ENCODE measurements at regions not wholly inside any gene's neighbourhood (a gene's known extent, or its start where the extent isn't known, plus 50 kb on each side); places are given as distances from the start of the nearest gene placed in this dataset.
"Not testable (repeated sequence)": the region's sequence is repeated elsewhere in the genome, so short reads cannot be mapped to it uniquely, and the experiment has no call there.

DNA sequence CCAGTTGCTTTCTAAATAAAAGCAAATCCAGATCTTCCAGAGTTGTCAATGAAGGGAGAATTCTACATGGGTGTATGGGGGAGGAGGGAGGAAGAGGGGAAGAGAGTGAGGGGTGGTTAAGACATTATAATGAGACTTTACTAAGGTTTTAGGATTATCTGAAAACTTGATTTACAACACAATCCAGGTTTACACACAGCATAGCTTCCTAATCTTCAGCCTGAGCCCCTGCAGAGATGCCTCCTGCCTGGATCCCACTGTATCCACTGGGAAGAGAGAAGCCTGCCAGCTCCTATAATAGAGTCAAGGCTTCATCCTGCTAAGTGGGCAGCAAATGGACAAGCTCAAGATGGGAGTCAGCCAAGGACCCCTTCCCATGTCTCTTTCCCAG, 85.6 kb upstream of the KIT start:
- Histone ChIP-seq H3K4me1 (ENCODE audit: control insufficient read depth, insufficient read depth, low read length) (peaks cover 8% of the 10 kb centered on the region), H3K27me3 (ENCODE audit: control insufficient read depth, insufficient read depth, low read length) (no peaks in the 10 kb centered on the region), H3K9me3 (ENCODE audit: control insufficient read depth, low read length) (no peaks in the 10 kb centered on the region), H3K4me3 (ENCODE audit: low read length) (no peak overlapping the region), H3K36me3 (ENCODE audit: control insufficient read depth, insufficient read depth, low read length) (no peaks in the 10 kb centered on the region), H3K9ac (ENCODE audit: low read length) (no peak overlapping the region)

DNA sequence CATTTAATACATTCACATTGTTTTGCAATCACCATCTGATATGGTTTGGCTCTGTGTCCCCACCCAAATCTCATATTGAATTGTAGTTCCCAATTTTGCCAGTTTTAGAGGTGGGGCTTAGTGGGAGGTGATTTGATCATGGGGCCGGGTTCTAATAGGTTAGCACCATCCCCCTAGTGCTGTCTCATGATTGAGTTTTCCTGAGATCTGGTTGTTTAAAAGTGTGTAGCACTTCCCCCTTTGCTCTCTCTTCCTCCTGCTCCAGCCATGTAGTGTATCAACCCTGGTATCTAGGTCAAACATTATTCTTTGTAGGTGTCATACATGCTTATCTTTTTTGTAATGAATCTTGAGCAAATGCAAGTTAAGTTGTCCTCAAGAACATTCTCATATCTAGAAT, 83.3 kb upstream of the KIT start:
- Histone ChIP-seq H3K36me3 (ENCODE audit: control insufficient read depth, insufficient read depth, low read length) (no peaks in the 10 kb centered on the region), H3K9me3 (ENCODE audit: control insufficient read depth, low read length) (no peaks in the 10 kb centered on the region), H3K9ac (ENCODE audit: low read length) (no peak overlapping the region), H3K27me3 (ENCODE audit: control insufficient read depth, insufficient read depth, low read length) (no peaks in the 10 kb centered on the region), H3K4me1 (ENCODE audit: control insufficient read depth, insufficient read depth, low read length) (no peaks in the 10 kb centered on the region), H3K4me3 (ENCODE audit: low read length) (no peak overlapping the region)

DNA sequence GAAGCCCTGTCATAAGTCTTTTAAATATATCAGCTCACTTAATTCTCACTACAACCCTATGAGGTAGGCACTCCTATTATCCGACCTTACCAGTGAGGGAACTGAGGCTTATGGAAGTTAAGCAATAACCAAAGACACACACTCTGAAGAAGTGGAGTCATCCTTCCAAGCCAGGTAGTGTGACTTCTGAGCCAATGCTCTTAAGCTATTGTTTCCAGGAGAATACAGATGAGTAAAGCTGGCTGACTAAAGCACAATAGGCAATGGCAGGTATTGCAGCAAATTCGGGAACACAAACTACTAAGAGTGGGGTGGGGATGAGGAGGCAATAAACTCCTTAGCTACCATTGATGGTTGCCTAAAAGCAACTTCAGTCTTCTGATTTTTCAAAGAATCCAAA, 81.8 kb upstream of the KIT start:
- no peaks in the 10 kb centered on the region for H3K4me1 ChIP-seq (ENCODE audit: control insufficient read depth, insufficient read depth, low read length)
- no peak overlapping the region for H3K9ac ChIP-seq (ENCODE audit: low read length)
- H3K27me3 ChIP-seq (ENCODE audit: control insufficient read depth, insufficient read depth, low read length), result no peaks in the 10 kb centered on the region
- no peaks in the 10 kb centered on the region for H3K9me3 ChIP-seq (ENCODE audit: control insufficient read depth, low read length)
- no peak overlapping the region for H3K4me3 ChIP-seq (ENCODE audit: low read length)
- no peaks in the 10 kb centered on the region for H3K36me3 ChIP-seq (ENCODE audit: control insufficient read depth, insufficient read depth, low read length)

DNA sequence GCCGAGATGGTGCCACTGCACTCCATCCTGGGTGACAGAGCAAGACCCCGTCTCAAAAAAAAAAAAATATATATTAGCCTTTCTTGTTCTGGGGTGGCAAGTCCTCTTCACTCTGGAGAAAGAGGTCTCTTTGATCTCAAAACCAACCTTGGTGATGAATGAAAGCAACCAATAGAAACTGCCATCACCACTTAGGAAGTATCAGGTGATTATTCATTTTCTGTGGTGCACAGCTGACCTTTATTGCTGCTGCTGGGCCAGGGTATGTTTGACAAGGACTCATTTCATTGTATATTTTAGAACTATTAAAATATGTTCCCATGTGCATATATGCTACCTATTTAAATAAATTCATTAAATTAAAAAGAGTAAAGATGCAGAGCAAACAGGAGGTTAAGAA, 76.0 kb upstream of the KIT start:
- no peak overlapping the region for H3K9ac ChIP-seq (ENCODE audit: low read length)
- no peaks in the 10 kb centered on the region for H3K9me3 ChIP-seq (ENCODE audit: control insufficient read depth, low read length)
- no peaks in the 10 kb centered on the region for H3K27me3 ChIP-seq (ENCODE audit: control insufficient read depth, insufficient read depth, low read length)

DNA sequence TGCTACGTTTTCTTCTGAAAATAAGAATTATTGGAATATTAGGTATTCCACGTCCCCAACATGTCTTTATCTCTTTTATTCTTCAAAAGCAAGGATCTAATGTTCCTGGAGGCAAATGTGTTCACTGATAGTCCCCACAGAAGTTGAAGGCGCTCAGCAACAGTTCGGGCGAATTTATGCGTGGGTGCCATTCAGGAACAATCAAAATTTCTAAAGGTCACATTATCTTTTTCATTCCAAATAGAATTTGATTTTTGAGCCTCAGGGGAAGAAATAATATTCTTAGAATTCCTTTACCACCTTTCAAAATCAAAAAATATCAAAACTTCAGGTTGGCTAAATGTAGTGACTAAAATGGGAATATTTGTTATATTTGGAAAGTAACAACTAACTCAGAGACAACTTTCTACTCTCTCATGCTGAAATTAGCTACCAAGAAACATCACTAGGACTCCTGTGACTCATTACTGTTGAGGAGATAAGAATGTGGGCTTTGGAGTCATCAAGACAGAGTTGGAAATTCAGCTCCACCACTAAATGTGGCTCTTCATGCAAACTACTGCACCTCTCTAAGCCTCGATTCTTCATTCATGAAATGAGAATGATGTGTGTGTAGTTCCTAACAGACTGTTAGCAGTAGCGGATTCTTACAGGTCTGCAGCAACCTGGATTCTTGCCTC, 72.3 kb upstream of the KIT start:
- H3K4me1 ChIP-seq (ENCODE audit: control insufficient read depth, insufficient read depth, low read length), result peaks cover 8% of the 10 kb centered on the region
- no peaks in the 10 kb centered on the region for H3K27me3 ChIP-seq (ENCODE audit: control insufficient read depth, insufficient read depth, low read length)
- H3K36me3 ChIP-seq (ENCODE audit: control insufficient read depth, insufficient read depth, low read length), result no peaks in the 10 kb centered on the region
- no peaks in the 10 kb centered on the region for H3K9me3 ChIP-seq (ENCODE audit: control insufficient read depth, low read length)
- no peak overlapping the region for H3K4me3 ChIP-seq (ENCODE audit: low read length)
- no peak overlapping the region for H3K9ac ChIP-seq (ENCODE audit: low read length)

More for the DNA sequence above, 76.0 kb upstream of the KIT start:
- no peaks in the 10 kb centered on the region for H3K4me1 ChIP-seq (ENCODE audit: control insufficient read depth, insufficient read depth, low read length)
- H3K4me3 ChIP-seq (ENCODE audit: low read length), result no peak overlapping the region
- no peaks in the 10 kb centered on the region for H3K36me3 ChIP-seq (ENCODE audit: control insufficient read depth, insufficient read depth, low read length)

DNA sequence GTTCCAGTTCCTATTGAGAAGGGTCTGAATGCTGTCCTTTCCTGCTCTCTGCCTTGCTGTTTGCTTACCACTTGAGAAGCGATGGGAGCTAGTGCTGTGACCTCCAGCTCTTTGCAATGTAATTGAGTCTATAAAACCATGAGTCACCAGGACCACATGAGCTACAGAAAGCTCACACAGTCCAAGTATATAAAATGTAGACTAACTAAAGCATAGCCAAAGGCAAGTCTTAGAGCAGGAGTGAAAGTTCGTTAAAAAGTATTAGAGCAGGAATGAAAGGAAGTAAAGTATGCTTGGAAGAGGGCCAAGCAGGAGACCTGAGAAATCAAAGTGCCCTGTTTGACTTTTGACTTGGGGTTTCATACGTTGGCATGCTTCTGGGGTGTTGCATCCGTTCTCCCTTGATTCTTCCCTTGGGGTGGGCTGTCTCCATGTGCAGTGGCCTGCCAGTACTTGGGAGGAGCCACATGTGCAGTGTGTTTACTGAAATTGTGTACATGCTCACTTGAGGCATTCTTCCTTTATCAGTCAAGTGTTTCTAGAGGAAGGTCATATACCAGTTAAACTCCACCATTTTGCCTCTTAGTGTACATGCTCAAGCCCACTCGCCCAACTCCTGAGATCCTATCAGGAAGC, 71.3 kb upstream of the KIT start:
- Histone ChIP-seq H3K27me3 (ENCODE audit: control insufficient read depth, insufficient read depth, low read length) (no peaks in the 10 kb centered on the region), H3K9ac (ENCODE audit: low read length) (no peak overlapping the region), H3K9me3 (ENCODE audit: control insufficient read depth, low read length) (no peaks in the 10 kb centered on the region), H3K4me1 (ENCODE audit: control insufficient read depth, insufficient read depth, low read length) (peaks cover 8% of the 10 kb centered on the region), H3K4me3 (ENCODE audit: low read length) (no peak overlapping the region), H3K36me3 (ENCODE audit: control insufficient read depth, insufficient read depth, low read length) (no peaks in the 10 kb centered on the region)

- H3K9ac ChIP-seq (ENCODE audit: low read length), result no peak overlapping the region
- no peaks in the 10 kb centered on the region for H3K27me3 ChIP-seq (ENCODE audit: control insufficient read depth, insufficient read depth, low read length)
- H3K36me3 ChIP-seq (ENCODE audit: control insufficient read depth, insufficient read depth, low read length), result no peaks in the 10 kb centered on the region
- H3K4me1 ChIP-seq (ENCODE audit: control insufficient read depth, insufficient read depth, low read length), result peaks cover 8% of the 10 kb centered on the region
- H3K9me3 ChIP-seq (ENCODE audit: control insufficient read depth, low read length), result no peaks in the 10 kb centered on the region
- no peak overlapping the region for H3K4me3 ChIP-seq (ENCODE audit: low read length)
Measured at GRCh38 chr4:54587107-54587891, 70.5 kb upstream of the KIT start.

DNA sequence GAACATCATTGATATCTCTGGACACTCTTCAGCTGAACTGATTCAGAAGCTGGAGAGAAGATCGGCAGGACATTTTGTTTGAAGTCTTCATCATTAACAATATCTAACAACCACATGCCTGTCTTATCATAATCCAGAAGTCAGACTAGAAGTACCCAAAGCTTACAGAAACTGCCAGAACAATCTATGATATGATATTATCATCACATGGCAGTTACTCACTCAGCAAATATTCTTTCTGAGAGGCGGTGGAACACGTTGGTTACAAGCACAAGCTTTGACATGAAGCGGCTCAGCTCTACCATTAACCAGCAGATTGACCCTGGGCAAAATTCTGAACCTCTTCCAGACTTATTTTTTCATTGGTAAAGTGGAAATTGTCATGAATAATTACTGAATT, 69.4 kb upstream of the KIT start:
- no peak overlapping the region for H3K9ac ChIP-seq (ENCODE audit: low read length)
- H3K36me3 ChIP-seq (ENCODE audit: control insufficient read depth, insufficient read depth, low read length), result no peaks in the 10 kb centered on the region
- H3K9me3 ChIP-seq (ENCODE audit: control insufficient read depth, low read length), result no peaks in the 10 kb centered on the region

GRCh38 chr4:54589586-54589985, 68.2 kb upstream of the KIT start:
- Histone ChIP-seq H3K9ac (ENCODE audit: low read length) (no peak overlapping the region), H3K9me3 (ENCODE audit: control insufficient read depth, low read length) (no peaks in the 10 kb centered on the region)

More for the DNA sequence above, 69.4 kb upstream of the KIT start:
- no peaks in the 10 kb centered on the region for H3K27me3 ChIP-seq (ENCODE audit: control insufficient read depth, insufficient read depth, low read length)
- H3K4me1 ChIP-seq (ENCODE audit: control insufficient read depth, insufficient read depth, low read length), result peaks cover 8% of the 10 kb centered on the region
- H3K4me3 ChIP-seq (ENCODE audit: low read length), result no peak overlapping the region

GRCh38 chr4:54593795-54594322, 63.9 kb upstream of the KIT start:
- Histone ChIP-seq H3K9ac (ENCODE audit: low read length) (no peak overlapping the region), H3K9me3 (ENCODE audit: control insufficient read depth, low read length) (no peaks in the 10 kb centered on the region), H3K4me1 (ENCODE audit: control insufficient read depth, insufficient read depth, low read length) (peaks cover 1% of the 10 kb centered on the region), H3K36me3 (ENCODE audit: control insufficient read depth, insufficient read depth, low read length) (no peaks in the 10 kb centered on the region), H3K27me3 (ENCODE audit: control insufficient read depth, insufficient read depth, low read length) (no peaks in the 10 kb centered on the region), H3K4me3 (ENCODE audit: low read length) (no peak overlapping the region)

More at GRCh38 chr4:54589586-54589985, 68.2 kb upstream of the KIT start:
- H3K4me3 ChIP-seq (ENCODE audit: low read length), result no peak overlapping the region
- H3K36me3 ChIP-seq (ENCODE audit: control insufficient read depth, insufficient read depth, low read length), result no peaks in the 10 kb centered on the region
- no peaks in the 10 kb centered on the region for H3K27me3 ChIP-seq (ENCODE audit: control insufficient read depth, insufficient read depth, low read length)
- H3K4me1 ChIP-seq (ENCODE audit: control insufficient read depth, insufficient read depth, low read length), result peaks cover 8% of the 10 kb centered on the region

DNA sequence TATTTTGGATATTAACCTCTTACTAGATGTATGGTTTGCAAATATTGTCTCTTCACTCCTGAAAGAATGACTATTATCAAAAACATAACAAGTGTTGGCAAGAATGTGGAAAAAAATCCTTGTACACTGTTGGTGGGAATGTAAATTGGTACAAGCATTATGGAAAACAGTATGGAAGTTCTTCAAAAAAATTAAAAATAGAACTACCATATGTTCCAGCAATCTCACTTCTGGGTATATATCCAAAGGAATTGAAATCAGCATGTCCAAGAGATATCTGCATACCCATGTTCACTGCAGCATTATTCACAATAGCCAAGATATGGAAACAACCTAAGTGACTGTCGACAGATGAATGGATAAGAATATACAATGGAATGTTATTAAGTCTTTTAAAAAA, 61.6 kb upstream of the KIT start:
- H3K9me3 ChIP-seq (ENCODE audit: control insufficient read depth, low read length), result no peaks in the 10 kb centered on the region

GRCh38 chr4:54597678-54598077, 60.1 kb upstream of the KIT start:
- not testable (repeated sequence) for H3K9me3 ChIP-seq (ENCODE audit: control insufficient read depth, low read length); H3K36me3 ChIP-seq (ENCODE audit: control insufficient read depth, insufficient read depth, low read length); H3K27me3 ChIP-seq (ENCODE audit: control insufficient read depth, insufficient read depth, low read length); H3K4me1 ChIP-seq (ENCODE audit: control insufficient read depth, insufficient read depth, low read length); H3K4me3 ChIP-seq (ENCODE audit: low read length); H3K9ac ChIP-seq (ENCODE audit: low read length)

More for the DNA sequence above, 61.6 kb upstream of the KIT start:
- Histone ChIP-seq H3K9ac (ENCODE audit: low read length) (no peak overlapping the region), H3K4me1 (ENCODE audit: control insufficient read depth, insufficient read depth, low read length) (no peaks in the 10 kb centered on the region), H3K4me3 (ENCODE audit: low read length) (no peak overlapping the region), H3K27me3 (ENCODE audit: control insufficient read depth, insufficient read depth, low read length) (no peaks in the 10 kb centered on the region), H3K36me3 (ENCODE audit: control insufficient read depth, insufficient read depth, low read length) (no peaks in the 10 kb centered on the region)

Measured in mucosa of stomach (tissue), 1 donor.